NCI-H2171 (cell line): ENCODE measurements at regions not wholly inside any gene's neighbourhood (a gene's known extent, or its start where the extent isn't known, plus 50 kb on each side); places are given as distances from the start of the nearest gene placed in this dataset.

Experiments
- DNase-seq: peaks from one replicate; lab custom pipeline; 2025; lab: John Stamatoyannopoulos, UW

DNA sequence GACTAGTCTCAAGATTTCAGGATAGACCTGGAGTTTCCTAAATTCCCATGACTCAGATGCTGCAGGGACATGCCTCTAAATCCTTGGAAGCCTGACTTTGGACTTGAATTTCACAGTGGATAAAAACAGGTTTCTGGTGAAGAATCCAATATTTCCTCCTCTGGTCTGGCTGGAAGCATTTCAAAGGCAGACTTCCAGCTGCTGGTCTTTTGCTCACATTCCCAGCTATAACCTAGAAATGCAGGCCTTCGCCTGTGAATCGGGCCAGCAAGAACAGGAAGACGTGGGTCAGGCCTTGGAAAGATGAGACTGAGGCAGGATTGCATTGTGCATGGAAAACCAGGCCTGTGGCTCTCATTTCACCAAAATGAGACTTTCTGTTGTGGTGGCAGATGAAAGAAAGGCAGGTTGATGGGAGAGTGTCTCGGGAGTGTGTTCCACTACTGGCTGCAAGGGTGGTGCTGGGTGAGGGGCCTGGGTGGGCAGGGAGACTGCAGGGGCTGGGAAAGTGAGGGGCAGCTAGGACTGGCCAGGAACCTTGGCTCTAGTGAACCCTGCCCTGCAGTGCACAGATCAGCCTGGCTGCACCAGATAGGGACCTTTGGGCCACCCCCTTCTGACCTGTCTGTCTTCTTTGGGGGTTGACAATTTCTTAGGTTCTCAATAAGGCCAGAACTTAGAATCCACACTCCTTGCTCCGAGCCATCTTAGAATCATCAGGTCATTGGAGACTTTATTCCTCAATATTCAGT is 488.8 kb upstream of the MKI67 start:
- DNase-seq = no peak

DNA sequence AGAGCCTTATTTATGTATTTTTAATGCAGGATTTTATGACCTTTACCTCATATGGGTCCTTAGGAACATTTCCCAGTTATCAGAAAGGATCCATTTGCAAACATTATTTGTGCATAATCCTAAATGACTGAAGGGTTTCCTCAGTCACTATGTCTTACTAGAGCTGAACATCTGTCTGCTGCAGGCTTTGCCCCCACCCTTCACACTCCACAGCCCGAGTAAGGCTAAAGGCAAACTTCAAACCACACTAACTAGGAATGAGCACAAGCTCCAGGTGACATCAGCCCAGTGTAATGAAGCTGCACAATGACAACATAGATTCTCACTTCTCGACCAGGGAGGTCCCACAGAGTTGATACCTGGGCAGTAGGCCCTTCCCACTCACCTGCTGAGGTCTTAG is 491.3 kb upstream of the MKI67 start:
- DNase-seq = no peak

DNA sequence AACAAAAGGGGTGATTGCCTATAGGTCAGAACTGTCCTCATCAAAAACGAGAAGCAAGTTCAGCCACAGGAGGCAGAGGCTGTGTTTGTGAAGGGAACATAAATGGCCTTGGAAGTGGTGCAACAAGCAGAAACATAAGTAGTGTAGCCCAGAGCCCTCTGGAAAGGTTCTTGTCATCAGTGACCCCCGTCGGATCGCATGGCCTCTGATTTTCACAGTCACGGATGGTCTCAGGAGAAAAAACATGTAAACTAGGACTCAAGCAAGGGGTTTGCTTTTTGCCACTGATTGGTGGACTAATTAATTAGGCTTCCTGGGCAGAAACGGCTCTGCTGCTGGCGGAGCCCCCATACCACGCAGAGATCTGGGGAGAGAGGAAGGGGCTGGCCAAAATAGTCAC is 496.5 kb upstream of the MKI67 start:
- no peak for DNase-seq

DNA sequence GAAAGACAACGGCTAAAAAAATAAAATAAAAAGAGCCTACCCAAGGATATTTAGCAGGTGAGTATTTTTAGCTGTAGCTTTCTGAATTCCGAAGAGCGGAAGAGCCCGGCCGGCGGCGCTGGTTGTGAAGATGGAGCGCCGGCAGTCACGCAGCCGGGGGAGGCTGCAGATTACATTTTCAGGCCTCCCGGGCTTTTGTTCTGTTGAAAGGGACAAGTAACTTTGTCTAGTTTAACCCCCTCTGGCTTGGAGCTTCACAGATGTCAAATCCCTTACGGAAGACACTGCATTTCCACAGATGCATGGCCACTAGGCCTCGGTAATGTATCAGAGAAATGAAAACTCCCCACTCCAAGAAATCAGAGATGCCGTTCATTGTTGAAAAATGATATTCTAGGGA is 497.6 kb upstream of the MKI67 start:
- DNase-seq = no peak

DNA sequence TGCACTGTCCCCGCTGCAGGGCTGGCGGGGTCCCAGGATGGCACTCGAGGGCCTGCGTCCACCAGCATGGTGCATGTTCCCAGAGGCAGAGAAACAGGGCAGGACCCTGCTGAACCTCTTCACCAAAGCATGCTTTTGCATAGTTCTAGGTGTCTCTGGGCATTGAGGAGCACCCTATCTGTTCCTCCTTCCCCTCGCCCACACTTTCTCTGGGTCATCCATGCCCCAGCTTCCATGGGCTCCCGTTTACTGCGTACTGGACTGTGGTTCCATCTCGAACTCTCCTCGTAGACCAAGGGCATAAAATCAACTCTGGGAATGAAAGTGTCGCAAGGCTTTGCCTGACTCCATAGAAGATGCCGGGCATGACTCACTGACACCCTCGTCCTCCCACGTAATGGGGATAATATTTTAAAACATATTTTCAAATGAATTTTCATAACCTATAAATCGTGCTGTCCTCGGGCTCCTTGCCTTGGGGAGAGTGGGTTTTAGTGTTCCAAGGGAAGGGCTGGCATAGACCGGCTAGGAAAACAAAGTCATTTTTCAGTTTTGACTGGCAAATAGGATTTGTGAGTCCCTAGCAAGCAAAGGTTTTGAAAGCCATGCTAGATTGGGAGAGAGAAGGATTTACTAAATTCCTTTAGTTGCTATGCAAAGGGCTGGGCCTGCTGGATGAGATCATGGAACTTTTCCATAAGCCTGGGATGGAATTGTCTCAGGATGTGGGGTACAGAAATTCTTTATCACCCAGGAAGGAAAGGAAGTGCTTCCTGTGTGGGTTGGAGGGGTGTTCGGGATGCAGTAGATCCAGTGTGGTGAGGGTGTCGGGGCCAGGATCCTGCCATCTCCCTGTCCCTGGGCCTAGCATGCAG is 498.7 kb upstream of the MKI67 start:
- no peak for DNase-seq

DNA sequence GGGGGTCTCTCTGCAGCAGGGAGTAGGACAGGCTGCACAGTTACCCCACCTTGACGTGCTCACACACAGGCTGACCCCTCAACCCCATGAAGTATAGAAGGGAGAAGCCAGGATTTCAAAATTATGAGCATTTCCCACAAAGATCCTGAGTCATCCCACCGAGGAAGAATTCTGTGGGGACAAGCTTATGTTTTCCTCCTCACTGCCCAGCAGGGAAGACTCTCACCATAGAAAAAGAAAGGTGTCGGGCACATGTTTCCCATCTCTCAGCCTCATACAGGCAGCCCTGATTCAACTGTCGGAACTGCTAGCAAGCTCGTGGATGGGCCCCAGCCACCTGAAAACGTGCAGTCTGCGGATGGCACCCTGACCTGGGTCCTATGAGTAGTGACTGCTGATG is 499.7 kb upstream of the MKI67 start:
- DNase-seq = no peak

DNA sequence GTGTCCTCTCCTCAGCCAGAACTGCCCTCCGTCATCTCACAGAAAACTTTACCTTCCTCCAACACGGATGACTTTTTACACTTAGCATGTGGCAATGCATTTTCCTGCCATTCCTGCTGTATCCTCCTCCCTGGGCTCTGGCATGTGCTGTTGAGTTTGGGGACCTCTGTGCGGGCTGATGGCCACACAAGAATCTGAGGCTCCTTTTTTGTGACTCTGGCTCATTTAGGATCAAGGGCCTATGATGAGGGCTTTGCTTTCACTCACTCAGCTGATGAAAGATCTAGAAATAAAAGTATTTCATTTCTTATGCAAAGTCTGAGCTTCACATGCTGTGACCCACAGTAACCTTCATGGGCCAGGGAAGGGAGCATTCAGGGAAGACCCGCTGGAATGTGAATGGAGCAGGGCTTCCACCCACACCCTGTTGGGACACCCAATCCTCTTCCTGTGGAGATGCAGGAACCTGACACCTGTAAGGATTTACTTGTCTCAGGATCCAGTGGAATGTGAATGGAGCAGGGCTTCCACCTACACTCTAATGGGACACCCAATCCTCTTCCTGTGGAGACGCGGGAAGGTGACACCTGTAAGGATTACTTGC is 500.3 kb upstream of the MKI67 start:
- DNase-seq = no peak

DNA sequence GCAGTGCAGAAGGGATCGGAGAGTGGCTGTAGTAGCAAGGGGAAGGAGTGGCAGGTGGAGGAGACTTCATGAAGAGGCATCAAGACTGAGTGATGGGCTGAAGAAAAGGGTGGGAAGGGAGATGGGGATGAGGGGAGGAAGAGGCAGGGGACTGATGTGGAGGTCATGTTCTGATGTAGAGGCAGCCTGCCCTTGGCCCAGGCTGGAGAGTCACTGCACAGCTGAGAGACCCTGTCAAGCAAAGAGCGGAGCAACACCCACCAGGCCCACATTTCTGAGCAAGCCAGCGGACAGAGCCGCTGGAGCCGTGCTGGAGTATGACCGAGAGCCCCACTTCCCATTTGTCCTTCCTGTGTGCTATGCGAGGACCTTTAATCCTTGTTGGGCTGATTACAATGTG is 501.6 kb upstream of the MKI67 start:
- no peak for DNase-seq

DNA sequence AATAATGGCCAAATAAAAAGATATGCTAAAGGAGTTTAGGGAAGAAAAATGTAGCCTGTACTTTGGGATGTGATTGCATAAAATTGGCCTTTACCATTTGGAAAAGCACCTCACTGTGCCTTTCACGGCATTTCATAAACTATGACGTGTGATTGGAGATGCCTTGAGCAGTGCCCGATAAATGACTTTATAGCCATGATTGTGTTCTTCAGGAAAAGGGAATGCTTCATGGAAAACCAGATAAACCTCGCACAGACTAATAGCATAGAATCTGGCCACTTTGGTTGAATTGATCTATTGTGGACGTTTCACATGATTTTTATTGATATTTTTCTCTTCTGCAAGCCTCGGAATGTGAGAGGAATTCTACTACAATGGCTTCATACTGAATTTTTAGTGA is 502.0 kb upstream of the MKI67 start:
- DNase-seq = no peak

DNA sequence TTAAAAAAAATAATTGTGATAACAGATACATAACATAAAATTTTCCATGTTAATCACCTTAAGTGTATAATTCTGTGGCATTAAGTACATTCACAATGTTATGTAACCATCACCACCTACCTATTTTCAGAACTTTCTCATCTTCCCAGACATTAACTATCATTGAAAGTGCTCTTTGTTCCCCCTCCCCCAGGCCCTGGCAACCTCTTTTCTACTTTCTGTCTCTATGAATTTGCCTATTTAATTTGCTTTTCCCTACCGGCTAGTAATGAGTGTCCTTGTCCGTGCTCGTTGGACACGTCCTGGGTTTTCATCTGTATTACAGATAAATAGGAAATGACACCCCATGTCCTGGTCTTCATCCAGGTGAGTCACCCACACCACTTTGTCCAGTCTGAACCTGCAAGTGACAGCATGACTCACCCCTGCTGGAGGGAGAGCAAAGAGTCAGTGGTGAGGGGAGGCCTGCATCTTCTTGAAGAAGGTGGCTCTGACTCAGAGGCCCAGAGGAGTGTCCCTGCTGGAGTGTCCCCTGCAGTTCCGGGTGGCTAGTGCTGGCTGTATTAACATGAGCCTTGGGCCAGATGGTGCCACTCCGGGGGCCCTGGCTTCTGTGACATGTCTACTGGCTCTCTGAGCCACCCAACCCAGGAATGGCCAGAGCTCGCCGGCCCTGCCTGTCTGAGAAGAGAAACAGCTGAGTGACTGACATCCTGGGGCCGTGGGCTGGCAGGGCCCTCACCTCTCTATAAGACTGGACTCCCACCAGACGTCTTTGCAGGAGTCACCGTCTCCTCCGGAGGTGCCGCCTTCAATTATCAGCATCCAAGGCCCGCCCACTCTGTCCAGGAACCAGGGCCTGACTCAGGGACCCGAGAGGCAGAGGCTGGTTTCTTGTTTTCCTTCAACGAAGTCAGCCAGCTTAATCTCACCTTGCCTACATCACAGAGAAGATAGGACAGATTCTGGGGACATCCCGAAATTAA is 503.2 kb upstream of the MKI67 start:
- DNase-seq = no peak

DNA sequence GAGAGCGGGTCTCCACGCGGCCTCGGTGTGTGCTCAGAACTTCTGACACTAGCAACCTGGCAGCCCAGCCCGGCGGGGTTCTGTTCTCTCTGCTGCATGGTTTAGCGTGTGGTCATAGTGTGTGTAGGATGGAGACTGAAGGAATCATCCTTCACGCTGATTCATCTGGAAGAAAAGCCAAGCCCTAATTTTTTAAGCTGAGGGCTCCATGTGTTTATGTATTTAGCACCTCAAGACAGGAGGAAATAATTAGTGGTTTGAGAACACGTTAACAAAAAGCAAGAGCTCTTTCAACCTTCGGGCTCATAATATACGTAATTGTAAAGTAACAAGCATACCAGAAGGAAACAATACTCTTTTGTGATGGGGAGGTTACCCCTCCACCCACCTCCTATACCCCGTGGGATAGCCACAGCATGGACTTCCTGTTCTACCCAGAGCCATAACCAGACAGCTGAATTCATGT is 504.6 kb upstream of the MKI67 start:
- no peak for DNase-seq

DNA sequence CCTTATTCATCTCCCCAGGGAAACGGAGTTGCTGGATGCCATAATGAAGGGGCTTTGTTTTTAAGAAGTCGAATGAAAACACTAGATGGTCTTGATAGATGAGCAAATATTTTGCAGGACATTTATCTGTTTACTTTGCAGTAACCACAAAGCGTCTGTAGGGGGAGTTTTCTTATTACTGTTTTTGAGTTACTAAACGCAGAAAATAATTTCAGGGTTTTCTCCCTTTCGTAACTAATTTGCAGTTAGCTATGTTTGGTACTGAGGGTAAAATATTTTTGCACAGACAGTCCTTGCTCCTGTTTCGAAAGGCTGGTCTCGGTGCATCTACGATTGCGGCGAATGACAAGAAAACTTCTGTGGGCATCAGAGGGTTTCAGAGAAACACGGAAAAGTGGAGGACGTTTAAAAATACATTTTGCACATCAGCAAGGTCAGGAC is 505.6 kb upstream of the MKI67 start:
- no peak for DNase-seq

DNA sequence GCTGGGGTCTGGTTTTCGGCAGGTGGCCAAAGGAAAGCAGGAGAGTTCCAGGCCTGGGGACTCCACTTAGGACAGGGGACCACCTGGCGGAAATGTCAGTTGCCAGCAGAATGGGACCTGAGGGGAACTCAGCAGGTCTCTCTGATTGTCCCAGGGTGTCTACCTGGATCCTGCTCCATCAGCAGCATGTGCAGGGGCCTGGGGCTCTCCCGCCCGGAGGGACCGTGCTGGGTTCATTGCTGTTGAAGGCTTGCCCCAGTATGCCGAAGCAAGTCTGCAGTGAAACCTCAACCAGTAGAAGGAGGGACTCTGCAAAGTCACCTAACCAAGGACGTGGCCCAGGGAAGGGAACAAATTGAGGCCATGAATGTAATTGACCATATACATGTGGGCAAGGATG is 506.5 kb upstream of the MKI67 start:
- no peak for DNase-seq

DNA sequence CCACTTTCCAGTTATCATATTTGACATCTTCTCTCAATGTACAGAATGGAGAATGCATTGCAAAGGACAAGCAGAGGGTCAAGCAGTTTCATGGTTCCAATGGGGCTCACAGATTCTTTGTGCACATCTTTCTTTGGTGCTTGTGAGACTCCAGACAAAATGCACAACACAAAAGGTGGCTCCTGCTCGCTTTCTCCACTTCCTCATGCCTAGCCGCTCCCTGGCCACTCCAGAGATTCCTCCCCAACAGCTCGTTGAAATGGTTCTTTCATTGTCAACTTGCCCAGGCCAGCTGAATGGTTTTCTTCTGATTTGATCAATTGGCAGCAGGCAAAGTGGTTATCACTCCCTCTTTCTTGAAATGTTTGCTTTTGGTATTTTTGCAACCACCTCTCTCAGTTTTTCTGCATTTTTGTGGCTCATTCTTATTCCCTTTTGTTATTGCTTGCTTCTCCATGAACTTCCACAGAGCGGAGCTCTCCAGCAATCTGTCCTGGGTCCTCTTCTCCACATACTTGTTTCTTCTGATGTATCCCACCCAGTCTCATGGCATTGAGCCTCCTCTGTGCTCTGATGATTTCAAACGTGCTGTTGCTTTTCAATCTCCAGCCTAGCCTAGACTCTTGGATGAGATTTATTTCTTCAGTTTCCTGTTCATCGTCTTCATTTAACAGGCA is 507.8 kb upstream of the MKI67 start:
- no peak for DNase-seq

DNA sequence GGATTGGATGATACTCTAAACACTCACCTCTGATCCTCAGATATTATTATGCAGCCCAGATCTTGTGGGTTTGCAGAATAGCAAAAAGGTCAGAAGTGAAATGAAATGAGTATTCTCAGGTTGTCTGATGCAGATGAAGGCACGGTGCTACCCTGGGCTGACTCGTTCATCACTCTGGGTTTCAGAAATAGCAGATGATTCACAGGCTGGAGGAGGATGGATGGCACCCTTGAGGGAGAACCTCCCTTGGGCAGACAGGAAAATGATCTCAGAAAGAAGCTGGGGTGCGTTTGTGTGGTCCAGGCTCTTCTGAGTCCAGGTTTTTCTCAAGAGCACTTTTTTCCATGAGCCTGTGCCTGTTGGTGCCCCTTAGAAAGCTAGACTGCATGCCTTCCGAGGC is 515.8 kb upstream of the MKI67 start:
- DNase-seq = no peak

DNA sequence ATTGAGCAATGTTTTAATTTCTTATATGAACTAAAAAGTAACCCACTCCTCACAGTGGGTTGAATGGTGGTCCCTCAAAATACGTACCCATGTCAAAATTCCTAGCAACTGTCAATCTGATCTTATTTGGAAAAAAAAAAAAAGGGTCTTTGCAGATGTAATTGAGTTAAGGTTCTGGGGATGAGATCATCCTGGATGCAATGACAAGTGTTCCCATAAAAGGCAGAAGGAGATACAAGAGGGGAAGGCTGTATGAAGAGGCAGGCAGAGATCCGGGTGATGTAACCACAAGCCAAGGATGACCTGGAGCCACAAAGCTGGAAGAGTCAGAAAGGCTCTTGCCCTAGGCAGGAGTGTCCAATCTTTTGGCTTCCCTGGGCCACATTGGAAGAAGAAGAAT is 516.3 kb upstream of the MKI67 start:
- DNase-seq = no peak

DNA sequence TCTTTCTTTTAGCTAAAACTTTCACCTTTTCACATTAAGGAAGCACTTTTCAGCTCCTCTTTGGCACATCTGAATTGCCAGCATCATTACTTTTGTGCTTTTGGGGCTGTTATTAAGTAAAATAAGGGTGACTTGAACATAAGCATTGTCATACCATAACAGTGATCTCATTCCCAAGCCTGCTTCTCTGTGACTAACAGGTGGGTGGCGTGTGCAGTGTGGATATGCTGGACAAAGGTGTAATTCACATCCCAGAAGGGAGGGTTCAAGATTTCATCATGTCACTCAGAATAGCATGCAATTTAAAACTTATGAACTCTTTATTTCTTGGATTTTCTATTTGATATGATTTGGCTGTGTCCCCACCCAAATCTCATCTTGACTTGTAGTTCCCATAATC is 517.4 kb upstream of the MKI67 start:
- no peak for DNase-seq

DNA sequence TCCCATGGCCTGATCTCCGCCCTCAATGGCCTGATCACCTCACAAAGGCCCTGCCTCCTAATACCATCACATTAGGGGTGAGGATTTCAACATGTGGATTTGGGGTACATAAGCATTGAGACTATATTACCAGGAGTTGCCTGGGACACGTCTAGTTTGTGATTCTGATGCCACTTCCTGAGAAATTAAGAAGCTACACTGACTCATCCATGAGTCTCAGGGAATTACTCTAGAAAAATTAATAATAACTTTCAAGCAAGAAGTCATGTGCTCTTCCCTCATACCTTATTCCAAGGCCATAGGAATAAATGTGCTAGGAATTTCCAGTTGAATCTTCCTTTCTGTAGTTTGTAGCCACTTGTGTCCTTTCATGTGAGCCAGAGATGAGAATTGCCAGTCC is 519.3 kb upstream of the MKI67 start:
- DNase-seq = no peak

DNA sequence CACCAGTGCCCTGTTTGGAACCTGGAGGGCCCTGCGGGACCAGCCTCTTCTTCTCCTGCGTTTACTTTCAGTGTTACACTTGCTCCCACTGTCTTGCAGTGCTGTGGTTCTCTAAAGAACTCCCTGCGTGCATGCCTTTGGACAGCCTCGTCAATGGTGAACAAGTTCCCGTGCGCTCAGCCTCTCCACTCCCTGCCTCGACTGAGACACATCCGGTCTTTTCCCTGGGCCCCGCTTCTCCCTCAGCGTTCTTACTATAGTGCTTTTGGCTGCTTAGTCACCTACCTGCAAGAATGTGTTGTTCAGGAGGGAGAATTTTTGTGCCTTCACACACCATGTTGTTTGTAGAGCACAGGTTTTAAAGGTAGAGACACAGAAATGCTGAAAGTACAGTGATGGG is 520.7 kb upstream of the MKI67 start:
- no peak for DNase-seq

DNA sequence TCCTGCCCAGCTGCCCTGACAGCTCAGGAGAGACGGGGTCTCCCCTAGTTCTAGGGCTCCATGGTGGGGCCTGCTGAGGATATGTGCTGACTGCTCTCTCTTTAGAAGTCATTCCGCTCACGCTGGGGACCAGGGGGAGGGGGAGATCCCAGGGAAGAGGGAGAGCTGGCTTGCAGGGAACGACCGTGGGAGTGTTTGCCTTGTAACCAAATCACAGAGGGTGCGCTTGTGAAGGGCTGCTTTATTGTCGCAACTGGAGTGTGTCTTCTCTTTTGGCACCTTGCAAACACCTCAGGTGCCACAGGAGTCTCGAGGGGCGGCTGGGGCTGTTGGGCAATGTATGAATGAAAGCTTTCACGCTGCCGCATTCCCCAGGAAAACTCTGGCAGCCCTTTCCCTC is 531.3 kb upstream of the MKI67 start:
- no peak for DNase-seq

DNA sequence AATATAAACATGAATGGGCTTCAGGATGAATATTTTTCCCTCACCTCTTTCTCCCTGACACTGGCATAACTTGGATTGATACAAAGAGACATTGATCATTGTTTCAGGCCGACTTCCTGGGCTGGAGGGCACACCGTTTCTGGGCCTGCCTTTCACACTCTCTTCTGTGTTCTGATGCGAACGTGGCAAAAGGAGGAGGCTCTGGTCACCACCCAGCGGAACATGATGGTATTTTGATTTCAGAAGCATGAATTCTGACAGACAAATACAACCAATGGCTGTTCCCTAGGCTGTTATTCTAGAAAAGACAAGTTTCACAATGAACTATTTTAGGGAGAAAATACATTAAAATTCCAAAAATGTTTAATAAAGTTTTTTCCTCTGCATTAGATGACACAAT is 534.5 kb upstream of the MKI67 start:
- DNase-seq = no peak
